SK-N-MC (cell line): ENCODE measurements at regions not wholly inside any gene's neighbourhood (a gene's known extent, or its start where the extent isn't known, plus 50 kb on each side); places are given as distances from the start of the nearest gene placed in this dataset.

Source experiments
- DNase-seq: peaks from one replicate; pipeline ENCODE4 v3.0.0-alpha.2; 2011; ENCODE audit warnings: low read depth, low spot score
- H3K27ac ChIP-seq: fragments of 200-600 bp; sonication (generic); 2 replicates; pipeline ENCODE4 v1.5.1; 2016; ENCODE audit warnings: mixed run types
- H3K36me3 ChIP-seq: fragments of 200-600 bp; sonication (generic); 2 replicates; pipeline ENCODE4 v1.6.1; 2017; ENCODE audit warnings: antibody characterized with exemption, low read length, mixed read lengths; ENCODE audit not compliant: insufficient read depth
- H3K4me3 ChIP-seq: fragments of 200-600 bp; sonication (generic); 2 replicates; pipeline ENCODE4 v1.5.1; 2016
- H3K9ac ChIP-seq: fragments of 200-600 bp; sonication (generic); 2 replicates; pipeline ENCODE4 v1.8.0; 2017; ENCODE audit warnings: mixed run types, mixed read lengths; ENCODE audit not compliant: insufficient read length
- H3K9me3 ChIP-seq: fragments of 200-600 bp; sonication (generic); 2 replicates; pipeline ENCODE4 v1.6.1; 2017; ENCODE audit warnings: low read depth, mild to moderate bottlenecking, antibody characterized with exemption, low read length, moderate library complexity, mixed read lengths
- EZH2 ChIP-seq: fragments of 200-600 bp; sonication (generic); IDR thresholded peaks from one replicate; pipeline ENCODE4 v1.6.1; 2017; ENCODE audit warnings: antibody characterized with exemption
- FOXP2 ChIP-seq: optimal IDR thresholded peaks from 2 replicates; pipeline ENCODE3; 2011; ENCODE audit warnings: mild to moderate bottlenecking, moderate library complexity; ENCODE audit not compliant: insufficient read depth; ENCODE audit errors: extremely low read length, control extremely low read depth
- POLR2AphosphoS5 ChIP-seq: IDR thresholded peaks from 2 replicates; pipeline ENCODE4 v1.6.1; 2012; ENCODE audit warnings: mild to moderate bottlenecking, low read depth, low read length, borderline replicate concordance

DNA sequence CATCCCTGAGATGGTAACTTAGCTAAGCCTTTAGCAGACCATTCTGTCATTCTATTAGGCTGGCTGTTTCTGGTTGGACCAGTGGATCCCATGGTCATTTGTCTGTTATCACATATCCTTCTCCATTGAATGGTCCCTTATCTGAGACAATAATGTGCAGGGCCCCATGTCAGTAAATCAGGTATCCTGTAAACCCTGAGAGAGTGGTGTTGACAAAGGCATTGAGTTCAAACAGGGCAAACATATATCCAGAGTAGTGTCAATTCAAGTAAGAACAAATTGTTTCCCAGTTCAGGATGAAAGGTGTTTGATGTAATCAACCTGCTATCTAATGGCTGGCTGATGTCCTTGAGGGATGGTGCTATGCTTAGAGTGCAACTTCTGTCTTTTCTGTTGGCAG is 126.2 kb downstream of the LINC00237 start:
- no peak overlapping the region for H3K27ac ChIP-seq
- H3K36me3 ChIP-seq: no peaks in the 10 kb centered on the region
- H3K4me3 ChIP-seq: no peak overlapping the region
- H3K9me3 ChIP-seq: no peaks in the 10 kb centered on the region
- no peak overlapping the region for H3K9ac ChIP-seq
- DNase-seq: no peak
- TF ChIP-seq EZH2 (no peak), POLR2AphosphoS5 (no peak), FOXP2 (no peak)

DNA sequence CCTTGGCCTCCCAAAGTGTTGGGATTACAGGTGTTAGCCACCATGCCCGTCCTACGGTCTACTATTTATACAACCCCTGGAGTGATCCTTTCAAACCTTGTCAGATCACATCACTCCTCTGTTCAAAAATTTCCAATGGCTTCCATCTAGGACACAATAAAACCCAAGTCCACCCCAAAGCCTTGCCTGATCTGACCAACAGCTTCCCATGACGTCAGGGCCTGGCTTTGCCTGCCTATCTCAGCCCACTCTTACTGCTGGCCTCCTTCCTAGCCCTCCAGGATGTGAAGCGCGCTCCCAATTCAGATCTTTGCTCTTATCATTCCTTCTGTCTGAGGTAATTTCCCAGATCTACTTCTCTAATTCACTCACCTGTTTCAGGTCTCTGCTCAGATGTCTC is 128.4 kb downstream of the LINC00237 start:
- no peak overlapping the region for H3K9ac ChIP-seq
- H3K4me3 ChIP-seq: no peak overlapping the region
- no peak for DNase-seq
- TF ChIP-seq POLR2AphosphoS5: no peak
- TF ChIP-seq EZH2: no peak
- TF ChIP-seq FOXP2: no peak
- no peaks in the 10 kb centered on the region for H3K36me3 ChIP-seq
- H3K9me3 ChIP-seq: no peaks in the 10 kb centered on the region
- no peak overlapping the region for H3K27ac ChIP-seq

DNA sequence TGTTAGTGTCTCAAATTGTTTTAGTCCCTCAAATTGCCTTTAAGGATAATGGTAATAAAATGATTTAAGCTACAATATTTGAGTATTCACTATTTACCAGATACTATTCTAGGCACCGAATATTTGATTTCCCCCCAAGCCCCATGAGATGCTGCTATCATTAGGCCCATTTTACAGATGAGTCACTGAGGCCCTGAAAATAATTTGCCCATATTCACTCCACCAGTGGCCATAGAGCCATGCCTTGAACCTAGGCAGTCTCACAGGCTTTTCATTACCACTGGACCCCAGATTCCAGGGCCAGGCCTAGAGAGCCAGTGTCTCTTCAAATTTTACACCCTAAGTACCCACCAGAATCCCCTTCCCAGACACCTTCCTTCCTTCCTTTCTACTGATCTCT is 133.7 kb downstream of the LINC00237 start:
- Histone ChIP-seq H3K4me3 (no peak overlapping the region), H3K9me3 (no peaks in the 10 kb centered on the region), H3K36me3 (no peaks in the 10 kb centered on the region), H3K9ac (no peak overlapping the region), H3K27ac (no peak overlapping the region)
- DNase-seq: no peak
- no peak for TF ChIP-seq POLR2AphosphoS5

DNA sequence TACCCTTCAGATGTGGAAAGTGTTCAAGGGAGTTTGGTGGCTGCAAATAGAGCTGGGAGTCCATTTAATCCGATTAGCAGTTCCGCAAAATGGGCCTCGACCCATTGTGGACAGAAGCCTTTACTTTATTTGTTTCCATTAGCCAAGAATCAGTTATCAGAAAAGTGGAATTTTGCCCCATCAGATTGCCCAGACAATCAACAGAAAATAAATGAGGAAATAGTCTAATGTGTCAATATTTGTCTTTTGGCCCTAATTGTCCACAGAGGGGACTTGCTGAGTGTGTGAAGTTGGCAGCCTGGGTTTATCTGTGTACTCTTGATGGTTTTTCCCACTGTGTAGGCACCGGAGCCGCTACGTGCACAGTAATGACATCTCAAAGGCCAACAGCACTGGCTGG is 134.3 kb downstream of the LINC00237 start:
- DNase-seq: no peak
- Histone ChIP-seq H3K9ac (no peak overlapping the region), H3K9me3 (no peaks in the 10 kb centered on the region), H3K4me3 (no peak overlapping the region), H3K36me3 (no peaks in the 10 kb centered on the region), H3K27ac (no peak overlapping the region)
- no peak for TF ChIP-seq EZH2
- no peak for TF ChIP-seq FOXP2
- TF ChIP-seq POLR2AphosphoS5: no peak

DNA sequence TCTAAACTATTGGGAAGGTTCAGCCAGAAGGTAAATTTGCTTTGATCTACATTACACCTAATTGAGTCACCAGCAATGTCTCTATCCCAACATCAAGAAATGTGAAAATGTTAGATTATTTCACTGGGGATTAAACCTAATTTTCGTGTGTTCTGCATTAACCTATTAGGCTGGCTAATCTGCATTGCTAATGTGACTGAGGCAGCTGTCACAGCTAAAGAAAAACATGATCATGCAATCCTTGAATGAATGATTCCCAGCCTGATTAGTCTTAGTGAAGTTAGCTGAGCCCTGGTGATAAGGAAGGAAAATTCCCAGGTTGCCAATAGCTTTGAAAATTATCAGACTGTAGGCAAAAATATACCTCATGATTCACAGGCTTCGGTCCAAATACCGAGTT is 135.3 kb downstream of the LINC00237 start:
- Histone ChIP-seq H3K9me3 (no peaks in the 10 kb centered on the region), H3K9ac (no peak overlapping the region), H3K36me3 (no peaks in the 10 kb centered on the region), H3K4me3 (no peak overlapping the region), H3K27ac (no peak overlapping the region)
- DNase-seq: no peak
- no peak for TF ChIP-seq POLR2AphosphoS5
- TF ChIP-seq FOXP2: no peak
- no peak for TF ChIP-seq EZH2

DNA sequence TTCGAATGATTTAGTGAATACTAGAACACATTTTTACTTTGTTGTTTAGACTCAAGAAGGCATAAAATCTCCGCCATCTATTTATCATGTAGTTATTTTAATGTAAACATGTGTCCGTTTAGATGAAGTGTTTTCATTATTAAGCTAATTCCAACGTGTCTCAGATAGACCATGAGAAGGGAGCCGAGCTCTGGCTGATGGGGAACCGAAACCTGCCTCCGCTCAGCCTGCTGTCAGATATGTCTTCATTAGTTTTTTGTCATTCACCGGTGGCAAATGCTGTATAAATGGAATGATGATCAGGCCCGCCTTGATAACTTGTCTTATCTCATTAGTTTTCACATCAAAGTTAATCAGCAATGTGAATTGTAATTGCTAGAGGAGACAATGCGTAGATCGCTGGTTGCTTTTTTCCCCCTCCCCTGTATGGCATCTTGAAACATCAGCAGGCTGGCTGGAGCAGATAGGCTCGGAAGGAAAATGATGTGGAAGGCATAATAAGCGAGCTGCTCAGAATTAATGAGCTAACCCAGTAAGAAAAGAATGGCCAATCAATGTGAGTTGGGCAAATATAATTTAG is 136.4 kb downstream of the LINC00237 start:
- Histone ChIP-seq H3K27ac (no peak overlapping the region), H3K9me3 (no peaks in the 10 kb centered on the region), H3K9ac (no peak overlapping the region), H3K4me3 (no peak overlapping the region), H3K36me3 (no peaks in the 10 kb centered on the region)
- DNase-seq: no peak
- TF ChIP-seq EZH2: no peak
- TF ChIP-seq POLR2AphosphoS5: no peak
- no peak for TF ChIP-seq FOXP2

DNA sequence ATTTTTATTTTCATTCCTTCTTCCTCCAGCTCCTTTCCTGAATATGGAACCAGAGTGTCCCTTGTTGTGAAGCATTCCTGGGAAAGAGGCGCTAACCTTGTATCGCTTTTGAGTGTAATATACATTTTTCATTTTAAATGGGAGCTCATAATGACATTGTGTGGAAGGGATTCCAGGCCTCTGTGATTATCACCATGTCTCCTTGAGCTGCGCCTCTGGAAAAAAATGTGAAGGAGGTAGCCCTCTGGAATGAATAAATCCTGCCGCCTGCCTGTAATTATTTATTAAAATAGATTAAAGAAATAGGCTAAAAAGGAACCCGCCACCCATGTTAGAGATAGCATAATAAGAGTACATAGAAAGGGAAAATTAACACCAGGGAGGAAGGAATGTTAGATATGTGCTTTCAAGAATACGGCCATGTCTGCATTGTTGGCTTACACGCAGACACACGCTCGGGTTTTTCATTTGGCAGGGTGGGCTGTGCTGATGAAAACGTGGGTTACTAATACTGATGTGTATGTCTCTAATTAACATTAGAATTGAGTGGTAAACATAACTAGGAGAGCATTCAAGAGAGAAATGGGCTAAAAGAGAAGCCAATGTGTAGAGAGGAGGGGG is 138.5 kb downstream of the LINC00237 start:
- no peak for DNase-seq
- Histone ChIP-seq H3K9ac (no peak overlapping the region), H3K4me3 (no peak overlapping the region), H3K27ac (no peak overlapping the region), H3K36me3 (no peaks in the 10 kb centered on the region), H3K9me3 (no peaks in the 10 kb centered on the region)
- no peak for TF ChIP-seq FOXP2
- TF ChIP-seq POLR2AphosphoS5: no peak
- TF ChIP-seq EZH2: no peak

DNA sequence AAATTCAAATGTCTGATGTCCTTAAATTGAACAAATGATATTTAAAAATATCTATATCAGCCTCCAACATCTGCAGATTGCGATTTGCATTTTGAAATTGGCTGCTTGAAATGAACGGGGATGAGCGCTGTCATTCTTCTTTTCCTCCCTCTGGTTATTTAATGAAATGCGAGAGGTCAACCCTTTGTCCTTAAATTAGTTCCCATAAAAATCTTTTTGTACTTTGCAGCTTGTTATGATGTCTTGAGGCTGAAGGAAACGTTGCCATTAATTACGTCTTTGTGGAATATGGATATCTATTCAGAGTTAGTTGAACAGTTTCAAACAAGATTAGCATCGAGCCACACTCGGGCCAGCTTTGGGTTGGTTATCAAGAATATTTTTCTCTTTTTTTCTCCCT is 140.0 kb downstream of the LINC00237 start:
- Histone ChIP-seq H3K9ac (no peak overlapping the region), H3K36me3 (no peaks in the 10 kb centered on the region), H3K9me3 (no peaks in the 10 kb centered on the region), H3K4me3 (no peak overlapping the region), H3K27ac (no peak overlapping the region)
- TF ChIP-seq FOXP2 (no peak), POLR2AphosphoS5 (no peak), EZH2 (no peak)
- no peak for DNase-seq

DNA sequence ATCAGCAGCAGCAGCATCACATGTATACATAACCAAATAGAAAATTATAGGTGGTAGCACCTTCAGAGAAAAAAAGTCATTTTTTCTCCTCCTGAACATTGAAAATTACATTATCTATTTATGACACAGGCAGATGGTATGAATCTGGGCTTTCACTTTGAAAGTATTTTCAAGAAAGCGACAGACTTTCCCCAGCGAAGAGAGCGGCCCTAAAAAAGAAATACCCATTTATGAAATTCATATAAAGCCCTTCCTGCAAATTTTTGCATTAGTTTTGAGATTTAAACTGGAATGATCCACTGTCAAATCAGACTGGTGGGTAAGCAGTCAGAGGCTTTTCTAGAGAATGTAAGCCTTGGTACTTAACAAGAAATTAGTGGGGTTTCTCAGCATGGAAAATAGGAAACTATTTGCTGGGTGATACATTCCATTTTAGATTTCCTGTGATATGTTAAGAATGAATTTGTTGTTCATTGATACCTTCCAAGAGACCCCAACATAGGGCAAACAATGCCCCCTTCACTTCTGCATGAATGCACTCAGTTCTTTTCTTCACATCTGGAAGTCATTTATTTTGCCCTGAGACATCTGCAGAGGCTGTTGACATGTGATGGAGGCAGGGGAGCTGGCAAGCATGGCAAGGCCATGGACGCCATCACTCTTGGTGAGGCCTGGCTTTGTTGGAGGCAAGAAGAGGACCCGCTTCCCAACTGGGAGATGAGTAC is 147.0 kb downstream of the LINC00237 start:
- Histone ChIP-seq H3K9ac (no peak overlapping the region), H3K27ac (no peak overlapping the region), H3K4me3 (no peak overlapping the region), H3K36me3 (no peaks in the 10 kb centered on the region), H3K9me3 (no peaks in the 10 kb centered on the region)
- TF ChIP-seq EZH2 (no peak), FOXP2 (no peak), POLR2AphosphoS5 (no peak)
- no peak for DNase-seq
